CD4-positive, alpha-beta T cell treated with Interleukin-10 for 1 hour (primary cell): ENCODE measurements at regions not wholly inside any gene's neighbourhood (a gene's known extent, or its start where the extent isn't known, plus 50 kb on each side); places are given as distances from the start of the nearest gene placed in this dataset.
"Not testable (repeated sequence)": the region's sequence is repeated elsewhere in the genome, so short reads cannot be mapped to it uniquely, and the experiment has no call there.

ENCODE experiments used
- DNase-seq: peaks from one replicate; pipeline ENCODE4 v3.0.0-alpha.2; 2020

GRCh38 chr4:72935462-72935861 lies 134.1 kb downstream of the COX18 start:
- no peak for DNase-seq

DNA sequence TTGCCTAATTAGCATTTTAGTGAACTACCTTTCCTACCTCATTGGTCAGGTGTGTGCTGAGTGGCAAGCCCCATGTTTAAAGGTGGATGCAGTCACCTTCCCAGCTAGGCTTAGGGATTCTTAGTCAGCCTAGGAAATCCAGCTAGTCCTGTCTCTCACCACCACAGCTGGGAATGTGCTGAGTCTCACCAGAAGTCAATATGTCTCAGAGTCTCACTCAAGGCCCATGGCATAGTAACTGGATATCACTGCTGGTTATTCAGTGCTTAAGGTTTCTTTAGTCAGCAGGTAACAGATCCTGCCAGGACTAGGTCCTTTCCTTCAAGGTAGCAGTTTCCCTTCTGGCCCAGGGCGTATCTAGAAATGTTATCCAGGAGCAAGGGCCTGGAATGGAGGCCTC lies 136.5 kb downstream of the COX18 start:
- no peak for DNase-seq

GRCh38 chr4:72931346-72931745 lies 138.2 kb downstream of the COX18 start:
- no peak for DNase-seq

- not testable (repeated sequence) for DNase-seq
These were observed 139.8 kb downstream of the COX18 start for GRCh38 chr4:72929596-72930274.

- no peak for DNase-seq
These were observed 144.7 kb downstream of the COX18 start for GRCh38 chr4:72924814-72925213.

DNA sequence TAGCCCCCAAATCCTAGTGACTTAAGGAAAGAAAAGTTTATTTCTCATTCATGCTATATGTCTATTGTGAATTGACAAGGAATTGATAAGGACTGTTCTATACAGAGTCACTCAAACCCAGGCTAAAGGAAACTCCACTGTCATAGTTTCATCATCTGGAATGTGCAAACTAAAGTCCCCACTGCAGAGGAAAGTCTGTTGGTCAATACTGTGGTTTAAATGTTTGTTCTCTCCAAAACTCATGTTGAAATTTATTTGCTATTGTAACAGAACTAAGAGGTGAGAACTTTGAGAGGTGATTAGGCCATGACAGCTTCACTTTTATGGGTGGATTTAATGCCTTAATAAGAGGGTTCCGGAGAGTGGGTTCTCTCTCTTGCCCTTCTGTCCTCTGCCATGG lies 149.6 kb downstream of the COX18 start:
- no peak for DNase-seq

DNA sequence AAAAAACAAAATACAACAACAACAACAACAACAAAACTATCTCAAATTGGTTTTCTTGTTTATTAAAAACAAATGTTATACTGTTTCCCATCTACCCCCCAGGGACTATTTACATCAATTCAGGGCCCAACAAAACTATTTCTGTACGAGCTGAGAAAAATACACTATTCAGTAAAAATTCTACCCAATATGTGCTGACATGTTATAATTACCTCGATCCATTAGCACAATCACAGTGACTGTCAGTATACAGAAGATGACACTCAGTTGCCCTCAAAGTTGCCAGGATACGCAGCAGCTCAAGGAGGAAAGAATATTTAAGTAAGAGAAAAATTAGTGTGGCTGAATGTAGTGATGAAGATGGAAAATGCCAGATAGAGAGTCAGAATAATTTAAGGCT lies 150.1 kb downstream of the COX18 start:
- DNase-seq, result no peak

- DNase-seq, result no peak
These were observed 151.2 kb downstream of the COX18 start for GRCh38 chr4:72918362-72918761.

GRCh38 chr4:72911316-72911715 lies 158.2 kb downstream of the COX18 start:
- no peak for DNase-seq

GRCh38 chr4:72909461-72909860 lies 160.1 kb downstream of the COX18 start:
- DNase-seq, result no peak

DNA sequence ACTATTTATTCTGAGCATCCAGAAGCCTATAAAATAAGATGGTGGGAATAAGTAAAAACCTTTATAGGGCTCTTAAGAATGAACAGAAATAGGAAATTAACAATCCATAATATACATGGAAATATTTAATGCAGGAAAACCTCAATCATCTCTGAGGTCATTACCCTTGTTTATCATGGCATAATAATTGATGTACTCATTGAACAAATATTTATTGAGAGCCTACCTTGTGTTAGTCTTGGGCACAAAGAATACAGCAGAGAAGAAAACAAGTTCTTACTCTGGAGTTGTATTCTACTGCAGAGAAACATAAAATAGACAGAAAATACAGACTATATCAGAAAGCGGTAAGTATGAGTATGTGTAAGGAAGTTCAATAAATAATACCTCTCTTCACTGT lies 167.2 kb downstream of the COX18 start:
- DNase-seq, result no peak

DNA sequence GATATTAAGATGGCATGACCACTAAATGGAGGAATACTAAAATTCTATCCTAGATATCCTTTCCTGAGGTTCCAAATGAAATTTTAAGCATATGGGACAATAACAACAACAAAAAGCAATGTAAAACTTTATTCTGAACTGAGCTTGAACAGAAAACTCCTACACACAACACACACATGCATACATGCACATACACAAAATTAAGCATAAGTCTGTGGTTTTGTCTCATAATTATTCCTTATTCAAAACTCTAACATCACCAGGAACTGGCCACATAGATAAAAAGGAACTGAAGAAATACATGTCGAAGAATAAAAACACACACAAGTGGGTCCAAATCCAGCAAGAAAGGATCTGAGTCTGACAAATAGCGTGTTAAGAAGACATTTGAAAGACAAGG lies 168.0 kb downstream of the COX18 start:
- DNase-seq, result no peak

DNA sequence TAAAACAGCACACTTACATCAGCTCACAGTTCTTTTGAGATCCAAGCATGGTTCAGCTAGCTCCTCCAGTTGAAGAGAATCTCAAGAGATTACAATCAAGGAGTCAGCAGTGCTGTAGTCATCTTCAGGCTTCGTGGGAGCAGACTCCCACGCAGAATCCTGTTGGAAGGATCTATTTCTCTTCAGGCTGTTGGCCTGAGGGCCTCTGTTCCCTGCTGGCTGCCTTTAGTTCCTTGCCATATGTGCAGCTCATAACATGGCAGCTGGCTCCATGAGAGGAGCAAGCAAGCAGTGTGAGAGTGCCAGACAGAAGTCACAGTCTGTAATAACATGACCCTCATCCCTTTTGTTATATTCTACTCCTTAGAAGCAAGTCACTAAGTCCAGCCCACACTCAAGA lies 168.6 kb downstream of the COX18 start:
- no peak for DNase-seq

DNA sequence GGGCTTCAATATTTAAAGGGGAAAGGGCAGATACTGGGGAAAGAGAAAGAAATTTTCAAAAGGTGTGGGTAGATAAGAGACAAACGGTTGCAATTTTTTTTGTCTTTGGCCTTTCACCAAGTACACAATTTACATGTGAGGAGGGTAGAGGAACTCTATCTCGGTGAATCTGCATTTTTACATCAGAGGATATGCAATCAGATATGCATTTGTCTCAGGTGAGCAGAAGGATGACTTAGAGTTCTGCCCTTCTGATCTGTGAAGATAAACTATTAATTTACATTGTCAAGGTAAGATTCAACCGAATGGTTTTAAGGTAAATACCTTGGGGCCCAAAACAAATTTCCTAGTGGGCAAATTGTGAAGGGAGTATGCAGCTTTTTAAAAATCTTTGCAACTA lies 169.9 kb downstream of the COX18 start:
- DNase-seq, result no peak

DNA sequence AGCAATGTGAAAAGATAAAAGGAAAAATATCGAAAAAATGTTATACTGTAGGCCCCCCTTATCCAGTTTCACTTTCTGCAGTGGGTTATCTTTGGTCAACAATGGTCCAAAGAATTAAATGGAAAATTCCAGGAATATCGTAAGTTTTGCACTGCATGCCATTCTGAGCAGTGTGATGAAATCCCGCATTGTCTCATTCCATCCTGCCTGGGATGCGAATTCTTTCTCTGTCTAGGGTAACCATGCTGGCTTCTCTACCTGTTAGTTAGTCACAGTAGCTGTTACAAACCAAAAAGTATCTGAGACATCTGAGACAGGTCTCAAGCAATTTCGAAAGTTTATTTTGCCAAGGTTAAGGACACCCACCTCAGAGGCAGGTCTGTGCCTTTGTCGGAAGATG lies 170.3 kb downstream of the COX18 start:
- no peak for DNase-seq

DNA sequence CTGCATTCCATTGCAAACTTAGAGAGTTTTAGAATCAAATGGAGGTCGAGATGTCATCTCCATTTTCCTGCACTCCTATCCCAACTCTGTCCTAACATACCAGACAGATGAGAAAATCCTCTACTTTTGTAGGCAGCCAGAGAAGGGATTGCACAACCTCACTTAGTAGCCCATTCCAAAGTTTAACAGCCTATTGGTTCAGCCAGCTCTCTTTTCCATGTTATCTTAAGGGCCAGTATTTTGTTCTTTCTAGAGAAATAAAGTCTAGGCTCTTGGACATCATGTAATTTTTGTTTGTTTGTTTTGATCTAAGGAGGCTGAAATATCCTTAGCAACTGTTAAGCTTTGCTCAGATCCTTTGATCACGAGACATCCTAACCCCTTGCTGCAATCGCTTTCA lies 173.0 kb downstream of the COX18 start:
- DNase-seq, result no peak

GRCh38 chr4:72895408-72895807 lies 174.1 kb downstream of the COX18 start:
- DNase-seq, result no peak

DNA sequence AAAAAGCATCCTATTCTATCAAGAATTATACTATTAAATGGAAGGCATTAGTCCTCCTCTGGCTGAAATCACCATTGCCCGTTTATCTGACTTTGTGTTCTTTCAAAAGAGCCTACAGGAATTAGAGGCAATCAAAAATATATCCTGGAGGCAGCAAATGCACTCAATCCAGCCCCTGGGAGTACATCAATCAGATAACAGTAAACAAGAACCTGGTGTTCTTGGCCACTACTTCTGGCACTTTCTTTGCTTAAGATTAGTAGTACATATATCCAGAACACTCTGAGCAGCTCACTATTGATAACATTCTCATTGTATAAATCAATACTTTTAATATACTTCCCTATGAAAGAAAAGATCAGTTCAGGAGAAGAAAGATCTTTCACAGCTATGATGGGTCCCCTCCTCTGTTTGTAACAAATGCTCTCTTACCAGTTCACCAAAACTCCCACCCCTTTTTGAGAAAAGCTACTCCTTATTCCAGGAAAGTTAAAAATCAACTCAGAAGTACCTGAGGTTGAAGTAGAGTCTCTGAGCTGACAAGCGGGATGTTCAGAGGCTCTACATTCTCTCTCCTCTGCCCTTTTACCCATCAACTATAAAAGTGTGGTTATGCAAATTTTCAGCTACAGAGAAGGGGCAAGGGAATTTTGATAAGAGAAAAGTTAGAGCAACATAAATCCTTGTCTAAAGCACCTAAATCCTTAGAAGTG lies 176.0 kb downstream of the COX18 start:
- no peak for DNase-seq

DNA sequence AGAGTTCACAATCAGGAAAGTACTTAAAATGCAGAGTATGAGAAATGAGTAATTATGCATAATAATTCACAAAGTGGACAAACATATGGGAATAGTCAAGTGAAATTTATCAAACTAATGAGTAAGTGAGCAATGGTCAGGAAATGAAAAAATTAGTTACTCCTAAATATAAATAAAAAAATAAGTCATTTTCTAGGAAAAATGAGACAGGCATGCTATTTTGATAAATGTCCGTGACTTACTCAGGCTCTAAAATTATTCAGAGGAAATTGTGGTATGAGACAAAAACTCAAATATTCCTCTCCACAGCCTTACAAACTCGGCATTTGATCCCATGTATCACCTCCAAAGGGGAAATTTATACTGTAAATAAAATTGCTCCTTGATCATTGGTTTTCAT lies 181.2 kb downstream of the COX18 start:
- DNase-seq, result no peak

DNA sequence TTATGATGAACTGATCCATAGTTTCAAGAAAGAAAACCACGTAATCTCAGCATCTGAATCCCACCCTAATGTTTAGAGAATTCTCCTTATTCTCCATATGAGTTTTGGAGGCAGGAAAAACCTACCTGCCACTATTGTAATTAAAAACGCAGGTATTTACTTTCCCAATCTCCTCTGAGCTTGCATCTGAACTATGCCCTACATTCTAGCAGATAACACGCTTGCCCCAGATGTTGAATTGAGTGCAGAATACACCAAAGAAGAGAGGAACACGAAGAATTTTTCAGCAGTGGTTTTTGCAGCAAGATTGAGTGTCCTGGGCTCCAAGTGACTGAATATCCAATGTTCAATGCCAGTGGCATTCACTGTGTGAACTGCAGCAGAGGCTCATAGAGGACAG lies 182.4 kb downstream of the COX18 start:
- DNase-seq, result no peak

DNA sequence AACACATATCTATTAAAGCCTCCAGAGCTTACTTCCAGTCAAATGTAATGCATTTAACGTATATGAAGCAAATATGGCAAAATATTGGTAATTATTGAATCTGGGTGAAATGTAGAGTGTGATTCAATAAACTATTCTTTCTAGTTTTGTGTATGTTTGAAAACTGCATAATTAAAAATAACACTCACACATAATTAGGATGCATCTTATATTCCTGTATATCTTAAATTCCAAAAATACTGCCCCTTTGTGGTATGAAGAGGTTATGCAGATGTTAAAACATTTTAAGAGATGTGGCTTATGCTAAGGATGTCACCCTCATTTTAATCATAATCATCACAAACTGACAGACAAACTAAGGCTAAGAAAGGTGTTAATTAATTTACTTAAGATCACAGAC lies 182.9 kb downstream of the COX18 start:
- DNase-seq, result no peak

- DNase-seq, result not testable (repeated sequence)
These were observed 185.3 kb downstream of the COX18 start for GRCh38 chr4:72884225-72884624.

DNA sequence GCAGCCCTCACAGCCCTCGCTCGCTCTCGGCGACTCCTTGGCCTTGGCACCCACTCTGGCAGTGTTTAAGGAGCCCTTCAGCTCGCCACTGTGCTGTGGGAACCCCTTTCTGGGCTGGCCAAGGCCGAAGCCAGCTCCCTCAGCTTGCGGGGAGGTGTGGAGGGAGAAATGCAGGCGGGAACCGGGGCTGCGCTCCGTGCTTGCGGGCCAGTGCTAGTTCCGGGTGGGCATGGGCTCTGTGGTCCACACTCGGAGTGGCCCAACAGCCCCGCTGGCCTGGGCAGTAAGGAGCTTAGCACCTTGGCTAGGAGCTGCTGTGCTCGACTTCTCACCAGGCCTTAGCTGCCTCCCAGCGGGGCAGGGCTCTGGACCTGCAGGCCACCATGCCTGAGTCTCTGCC lies 192.6 kb downstream of the COX18 start:
- no peak for DNase-seq

DNA sequence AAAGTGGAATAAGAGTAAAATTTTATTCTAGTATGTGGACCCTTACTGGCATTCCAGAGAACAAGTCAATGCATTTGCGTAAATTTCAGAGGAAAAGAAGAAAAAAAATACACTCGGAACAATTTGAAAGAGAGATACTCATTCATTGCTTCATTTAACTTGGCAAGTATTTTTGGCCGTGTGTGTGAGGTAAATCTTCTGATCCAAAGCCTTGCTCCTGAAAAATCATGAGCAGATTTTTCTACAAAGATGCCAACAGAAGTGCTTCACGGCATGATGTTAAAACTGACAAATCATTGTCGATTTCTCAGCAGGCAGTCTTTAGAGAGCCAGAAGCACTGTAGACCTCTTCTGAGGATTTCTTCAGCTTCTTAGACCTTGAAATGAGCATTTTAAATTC lies 194.0 kb downstream of the COX18 start:
- DNase-seq, result no peak

DNA sequence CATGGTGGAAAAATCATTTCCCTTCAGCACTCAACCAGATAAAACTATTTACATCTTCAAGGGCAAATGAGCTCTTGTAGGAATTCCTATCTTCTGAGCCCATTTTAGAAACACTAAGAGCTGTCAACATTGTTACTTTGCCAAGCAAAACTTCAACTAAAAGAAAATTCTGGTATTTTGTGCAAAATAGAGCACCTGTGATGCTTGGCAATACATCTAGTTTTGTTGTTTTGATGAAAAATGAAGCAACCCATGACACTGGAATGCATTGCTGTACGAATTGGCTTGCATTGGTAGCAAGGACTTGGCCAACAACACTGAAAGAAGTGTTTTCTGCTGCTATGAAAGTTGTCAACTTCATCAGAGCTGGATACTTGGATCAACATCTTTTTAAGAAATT lies 194.4 kb downstream of the COX18 start:
- no peak for DNase-seq
